ENCODE measurements at regions not wholly inside any gene's neighbourhood (a gene's known extent, or its start where the extent isn't known, plus 50 kb on each side); places are given as distances from the start of the nearest gene placed in this dataset.

DNA sequence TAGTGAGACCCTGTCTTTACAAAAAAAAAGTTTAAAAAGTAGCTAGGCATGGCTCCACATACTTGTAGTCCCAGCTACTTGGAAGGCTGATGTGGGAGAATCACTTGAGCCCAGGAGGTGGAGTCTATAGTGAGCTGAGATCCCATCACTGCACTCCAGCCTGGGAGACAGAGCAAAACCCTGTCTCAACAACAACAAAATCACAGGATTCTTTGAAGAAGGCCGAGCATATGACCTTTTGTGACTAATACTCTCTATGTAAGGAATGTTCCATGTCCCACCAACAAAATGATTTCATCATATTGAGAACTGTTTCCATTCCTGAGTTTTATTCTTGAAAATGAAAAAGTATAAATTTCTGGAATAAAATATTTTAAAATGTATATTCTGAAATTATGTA is 58.9 kb upstream of the EFCAB3 start:
- no peaks in the 10 kb centered on the region for H3K36me3 ChIP-seq (replicated peaks in 1 of 2; ENCODE audit: control insufficient read depth in 1 of 2, insufficient read depth in 2 of 2, low read length in 2 of 2)
- H3K9me3 ChIP-seq (ENCODE audit: low read length): no peaks in the 10 kb centered on the region
- no peaks in the 10 kb centered on the region for H3K79me2 ChIP-seq (ENCODE audit: insufficient read depth, low read length)
- no peak overlapping the region for H3K9ac ChIP-seq (ENCODE audit: insufficient read depth, low read depth, low read length)
- no peak overlapping the region for H3K4me2 ChIP-seq (ENCODE audit: low read depth, low read length)
- BruUV-seq (replicated peaks): no TSS peak
- FAIRE-seq: no peak
- H4K20me1 ChIP-seq (ENCODE audit: insufficient read depth, low read length): no peaks in the 10 kb centered on the region
- no peak overlapping the region for H2AFZ ChIP-seq (ENCODE audit: low read length)
- peaks cover 0 to 22% of the 10 kb centered on the region in 2 experiments; a peak in 2 of 5 replicates for H3K27me3 ChIP-seq (ENCODE audit: control insufficient read depth in 1 of 2, insufficient read depth in 2 of 2, low read length in 2 of 2)
- CTCF ChIA-PET (ENCODE audit: low intra/inter-chr PET ratio, low total read pairs): no interaction called here
- in situ Hi-C loops (cut with HindIII; ENCODE audit: extremely low pct_ligation_motif_present, low pct_unique_long_range_greater_than_20kb) (no loop called here), intact Hi-C loops (cut with micrococcal nuclease; ENCODE audit: unreplicated experiment) (no loop called here)
- POLR2A ChIA-PET: no interaction called here
- DNase-seq (ENCODE audit: low spot score): no peak
- 0% methylated on average over 1 of the region's 1 CpG for WGBS (ENCODE audit: low lambda C conversion rate)
- H3K27ac ChIP-seq (ENCODE audit: extremely low read length, insufficient read depth, low read length): no peak overlapping the region
- no peak overlapping the region for H3K4me3 ChIP-seq (replicated peaks in 1 of 3; ENCODE audit: insufficient read depth in 1 of 3, low read depth in 2 of 3, low read length in 3 of 3)
- ATAC-seq: no peak
- H3K4me1 ChIP-seq (ENCODE audit: insufficient read depth, low read length): no peaks in the 10 kb centered on the region
- TF ChIP-seq SMARCC2 (IDR thresholded peaks at IDR 0.05): no peak
- TF ChIP-seq, protein P1, sequence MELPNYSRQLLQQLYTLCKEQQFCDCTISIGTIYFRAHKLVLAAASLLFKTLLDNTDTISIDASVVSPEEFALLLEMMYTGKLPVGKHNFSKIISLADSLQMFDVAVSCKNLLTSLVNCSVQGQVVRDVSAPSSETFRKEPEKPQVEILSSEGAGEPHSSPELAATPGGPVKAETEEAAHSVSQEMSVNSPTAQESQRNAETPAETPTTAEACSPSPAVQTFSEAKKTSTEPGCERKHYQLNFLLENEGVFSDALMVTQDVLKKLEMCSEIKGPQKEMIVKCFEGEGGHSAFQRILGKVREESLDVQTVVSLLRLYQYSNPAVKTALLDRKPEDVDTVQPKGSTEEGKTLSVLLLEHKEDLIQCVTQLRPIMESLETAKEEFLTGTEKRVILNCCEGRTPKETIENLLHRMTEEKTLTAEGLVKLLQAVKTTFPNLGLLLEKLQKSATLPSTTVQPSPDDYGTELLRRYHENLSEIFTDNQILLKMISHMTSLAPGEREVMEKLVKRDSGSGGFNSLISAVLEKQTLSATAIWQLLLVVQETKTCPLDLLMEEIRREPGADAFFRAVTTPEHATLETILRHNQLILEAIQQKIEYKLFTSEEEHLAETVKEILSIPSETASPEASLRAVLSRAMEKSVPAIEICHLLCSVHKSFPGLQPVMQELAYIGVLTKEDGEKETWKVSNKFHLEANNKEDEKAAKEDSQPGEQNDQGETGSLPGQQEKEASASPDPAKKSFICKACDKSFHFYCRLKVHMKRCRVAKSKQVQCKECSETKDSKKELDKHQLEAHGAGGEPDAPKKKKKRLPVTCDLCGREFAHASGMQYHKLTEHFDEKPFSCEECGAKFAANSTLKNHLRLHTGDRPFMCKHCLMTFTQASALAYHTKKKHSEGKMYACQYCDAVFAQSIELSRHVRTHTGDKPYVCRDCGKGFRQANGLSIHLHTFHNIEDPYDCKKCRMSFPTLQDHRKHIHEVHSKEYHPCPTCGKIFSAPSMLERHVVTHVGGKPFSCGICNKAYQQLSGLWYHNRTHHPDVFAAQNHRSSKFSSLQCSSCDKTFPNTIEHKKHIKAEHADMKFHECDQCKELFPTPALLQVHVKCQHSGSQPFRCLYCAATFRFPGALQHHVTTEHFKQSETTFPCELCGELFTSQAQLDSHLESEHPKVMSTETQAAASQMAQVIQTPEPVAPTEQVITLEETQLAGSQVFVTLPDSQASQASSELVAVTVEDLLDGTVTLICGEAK (IDR thresholded peaks at IDR 0.05): no peak
- TF ChIP-seq, protein P1 (CRISPR knock-in tag; IDR thresholded peaks at IDR 0.05): no peak
- no peak for TF ChIP-seq MATR3 (CRISPR knock-in tag; IDR thresholded peaks at IDR 0.05)
- TF ChIP-seq, protein P2, sequence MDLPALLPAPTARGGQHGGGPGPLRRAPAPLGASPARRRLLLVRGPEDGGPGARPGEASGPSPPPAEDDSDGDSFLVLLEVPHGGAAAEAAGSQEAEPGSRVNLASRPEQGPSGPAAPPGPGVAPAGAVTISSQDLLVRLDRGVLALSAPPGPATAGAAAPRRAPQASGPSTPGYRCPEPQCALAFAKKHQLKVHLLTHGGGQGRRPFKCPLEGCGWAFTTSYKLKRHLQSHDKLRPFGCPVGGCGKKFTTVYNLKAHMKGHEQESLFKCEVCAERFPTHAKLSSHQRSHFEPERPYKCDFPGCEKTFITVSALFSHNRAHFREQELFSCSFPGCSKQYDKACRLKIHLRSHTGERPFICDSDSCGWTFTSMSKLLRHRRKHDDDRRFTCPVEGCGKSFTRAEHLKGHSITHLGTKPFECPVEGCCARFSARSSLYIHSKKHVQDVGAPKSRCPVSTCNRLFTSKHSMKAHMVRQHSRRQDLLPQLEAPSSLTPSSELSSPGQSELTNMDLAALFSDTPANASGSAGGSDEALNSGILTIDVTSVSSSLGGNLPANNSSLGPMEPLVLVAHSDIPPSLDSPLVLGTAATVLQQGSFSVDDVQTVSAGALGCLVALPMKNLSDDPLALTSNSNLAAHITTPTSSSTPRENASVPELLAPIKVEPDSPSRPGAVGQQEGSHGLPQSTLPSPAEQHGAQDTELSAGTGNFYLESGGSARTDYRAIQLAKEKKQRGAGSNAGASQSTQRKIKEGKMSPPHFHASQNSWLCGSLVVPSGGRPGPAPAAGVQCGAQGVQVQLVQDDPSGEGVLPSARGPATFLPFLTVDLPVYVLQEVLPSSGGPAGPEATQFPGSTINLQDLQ (CRISPR knock-in tag; IDR thresholded peaks at IDR 0.05): no peak
- TF ChIP-seq ZNF768 (CRISPR knock-in tag; IDR thresholded peaks at IDR 0.05): no peak
- TF ChIP-seq ZKSCAN5 (CRISPR knock-in tag; IDR thresholded peaks at IDR 0.05): no peak
- TF ChIP-seq, protein P3, sequence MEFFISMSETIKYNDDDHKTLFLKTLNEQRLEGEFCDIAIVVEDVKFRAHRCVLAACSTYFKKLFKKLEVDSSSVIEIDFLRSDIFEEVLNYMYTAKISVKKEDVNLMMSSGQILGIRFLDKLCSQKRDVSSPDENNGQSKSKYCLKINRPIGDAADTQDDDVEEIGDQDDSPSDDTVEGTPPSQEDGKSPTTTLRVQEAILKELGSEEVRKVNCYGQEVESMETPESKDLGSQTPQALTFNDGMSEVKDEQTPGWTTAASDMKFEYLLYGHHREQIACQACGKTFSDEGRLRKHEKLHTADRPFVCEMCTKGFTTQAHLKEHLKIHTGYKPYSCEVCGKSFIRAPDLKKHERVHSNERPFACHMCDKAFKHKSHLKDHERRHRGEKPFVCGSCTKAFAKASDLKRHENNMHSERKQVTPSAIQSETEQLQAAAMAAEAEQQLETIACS (CRISPR knock-in tag; IDR thresholded peaks at IDR 0.05): no peak
- TF ChIP-seq, protein P4, sequence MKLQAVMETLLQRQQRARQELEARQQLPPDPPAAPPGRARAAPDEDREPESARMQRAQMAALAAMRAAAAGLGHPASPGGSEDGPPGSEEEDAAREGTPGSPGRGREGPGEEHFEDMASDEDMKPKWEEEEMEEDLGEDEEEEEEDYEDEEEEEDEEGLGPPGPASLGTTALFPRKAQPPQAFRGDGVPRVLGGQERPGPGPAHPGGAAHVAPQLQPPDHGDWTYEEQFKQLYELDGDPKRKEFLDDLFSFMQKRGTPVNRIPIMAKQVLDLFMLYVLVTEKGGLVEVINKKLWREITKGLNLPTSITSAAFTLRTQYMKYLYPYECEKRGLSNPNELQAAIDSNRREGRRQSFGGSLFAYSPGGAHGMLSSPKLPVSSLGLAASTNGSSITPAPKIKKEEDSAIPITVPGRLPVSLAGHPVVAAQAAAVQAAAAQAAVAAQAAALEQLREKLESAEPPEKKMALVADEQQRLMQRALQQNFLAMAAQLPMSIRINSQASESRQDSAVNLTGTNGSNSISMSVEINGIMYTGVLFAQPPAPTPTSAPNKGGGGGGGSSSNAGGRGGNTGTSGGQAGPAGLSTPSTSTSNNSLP (IDR thresholded peaks at IDR 0.05; ENCODE audit: low read depth, low read length): no peak
- no peak for TF ChIP-seq CAMTA2 (CRISPR knock-in tag; IDR thresholded peaks at IDR 0.05; ENCODE audit: borderline replicate concordance)

All from HepG2 (cell line).